H1 (cell line): ENCODE measurements at regions not wholly inside any gene's neighbourhood (a gene's known extent, or its start where the extent isn't known, plus 50 kb on each side); places are given as distances from the start of the nearest gene placed in this dataset.

Source experiments
- CTCF ChIA-PET: fragments of 300-600 bp; sonication (Branson Sonifier 250); formaldehyde crosslinking; loops from one replicate; lab custom pipeline; 2021; ENCODE audit not compliant: partially characterized antibody; lab: Charles Lee
- POLR2A ChIA-PET: fragments of 300-600 bp; sonication (Branson Sonifier 250); formaldehyde crosslinking; loops from one replicate; lab custom pipeline; 2021; ENCODE audit warnings: inconsistent platforms; ENCODE audit not compliant: partially characterized antibody; lab: Charles Lee
- DNase-seq, 2 experiments: peaks; one replicate each; pipeline versions ENCODE4 v3.0.0 to v3.0.0-alpha.2; 2010 to 2022; ENCODE audit warnings: low spot score in 2 of 2, low read depth in 1 of 2, mixed read lengths in 1 of 2
- FAIRE-seq: peaks from 2 replicates; lab custom pipeline; 2011; peaks lifted over from hg19 to GRCh38; lab: Jason Lieb, UNC
- H2AFZ ChIP-seq: 2 replicates; pipeline ENCODE4 v1.8.1; 2012; ENCODE audit warnings: low read length, inconsistent platforms
- H2AK5ac ChIP-seq: 2 replicates; pipeline ENCODE4 v1.6.1; 2013; ENCODE audit warnings: low read depth, low read length
- H2BK120ac ChIP-seq: replicated peaks from 2 replicates; pipeline ENCODE3; 2013; ENCODE audit warnings: low read depth, low read length, inconsistent platforms
- H2BK12ac ChIP-seq: 2 replicates; pipeline ENCODE4 v1.6.1; 2013; ENCODE audit warnings: low read depth, low read length
- H2BK15ac ChIP-seq: 2 replicates; pipeline ENCODE4 v1.6.1; 2013; ENCODE audit warnings: low read length
- H2BK20ac ChIP-seq: 2 replicates; pipeline ENCODE4 v1.6.1; 2013; ENCODE audit warnings: low read length
- H2BK5ac ChIP-seq: 2 replicates; pipeline ENCODE4 v1.6.1; 2013; ENCODE audit warnings: low read depth, low read length
- H3K14ac ChIP-seq: 2 replicates; pipeline ENCODE4 v1.6.1; 2013; ENCODE audit warnings: inconsistent platforms; ENCODE audit not compliant: insufficient read length
- H3K18ac ChIP-seq: 2 replicates; pipeline ENCODE4 v1.6.1; 2013; ENCODE audit warnings: low read length; ENCODE audit errors: extremely low read depth
- H3K23ac ChIP-seq: 2 replicates; pipeline ENCODE4 v1.6.1; 2013; ENCODE audit warnings: inconsistent platforms; ENCODE audit not compliant: insufficient read length
- H3K23me2 ChIP-seq: 2 replicates; pipeline ENCODE4 v1.6.1; 2013; ENCODE audit warnings: low read depth, low read length
- H3K27ac ChIP-seq: 2 replicates; pipeline ENCODE4 v1.6.1; 2011; ENCODE audit warnings: low read depth, low read length, inconsistent platforms
- H3K27me3 ChIP-seq, 4 experiments: replicated peaks in 1 of 4; 1 replicate in 1 of 4; 2 replicates in 3 of 4; pipeline versions ENCODE4 v1.6.1 to v1.8.1; 2011 to 2013; ENCODE audit warnings: low read length in 3 of 4, mild to moderate bottlenecking in 3 of 4, inconsistent platforms in 2 of 4, mixed read lengths in 2 of 4, moderate library complexity in 1 of 4; ENCODE audit not compliant: control insufficient read depth in 3 of 4, insufficient read depth in 3 of 4; ENCODE audit errors: extremely low read depth in 1 of 4
- H3K36me3 ChIP-seq, 4 experiments: 2 replicates each; pipeline versions ENCODE4 v1.6.1 to v1.8.1; 2011 to 2013; ENCODE audit warnings: mild to moderate bottlenecking in 4 of 4, low read length in 3 of 4, moderate library complexity in 2 of 4, control low read depth in 1 of 4, inconsistent platforms in 1 of 4; ENCODE audit not compliant: insufficient read depth in 4 of 4, control insufficient read depth in 2 of 4
- H3K4ac ChIP-seq: replicated peaks from 2 replicates; pipeline ENCODE3; 2013; ENCODE audit warnings: low read length, low read depth, mixed read lengths, inconsistent platforms; ENCODE audit not compliant: insufficient read length
- H3K4me1 ChIP-seq, 4 experiments: replicated peaks in 1 of 4; 1 replicate in 1 of 4; 2 replicates in 3 of 4; pipeline versions ENCODE4 v1.6.1 to v1.8.1; 2011 to 2013; ENCODE audit warnings: low read length in 3 of 4, inconsistent platforms in 2 of 4, mixed read lengths in 1 of 4; ENCODE audit not compliant: insufficient read depth in 4 of 4, control insufficient read depth in 3 of 4
- H3K4me2 ChIP-seq, 2 experiments: 2 replicates each; pipeline versions ENCODE4 v1.6.1 to v1.8.1; 2011 to 2013; ENCODE audit warnings: low read depth in 2 of 2, low read length in 2 of 2, control low read depth in 1 of 2, inconsistent platforms in 1 of 2, mild to moderate bottlenecking in 1 of 2; ENCODE audit not compliant: insufficient read depth in 1 of 2
- H3K4me3 ChIP-seq, 4 experiments: fragments of 200-600, 300-600 bp in 1 of 4; sonication (generic), shearing (Covaris generic), sonication (Bioruptor Twin) in 1 of 4; 2 replicates each; pipeline versions ENCODE4 v1.5.1 to v1.8.1; 2011 to 2016; ENCODE audit warnings: low read length in 4 of 4, low read depth in 3 of 4, control low read depth in 2 of 4, inconsistent platforms in 2 of 4, mild to moderate bottlenecking in 2 of 4, mixed read lengths in 1 of 4, moderate library complexity in 1 of 4; ENCODE audit not compliant: insufficient read depth in 2 of 4; ENCODE audit errors: extremely low read depth in 1 of 4
- H3K56ac ChIP-seq: replicated peaks from 2 replicates; pipeline ENCODE3; 2013; ENCODE audit warnings: low read depth, mild to moderate bottlenecking, mixed read lengths, low read length, inconsistent platforms; ENCODE audit not compliant: insufficient read length
- H3K79me1 ChIP-seq: 2 replicates; pipeline ENCODE4 v1.6.1; 2013; ENCODE audit warnings: low read depth, low read length, control low read depth
- H3K79me2 ChIP-seq, 2 experiments: 2 replicates each; pipeline versions ENCODE4 v1.6.1 to v1.8.1; 2012 to 2013; ENCODE audit warnings: low read length in 2 of 2, mild to moderate bottlenecking in 2 of 2, inconsistent platforms in 1 of 2; ENCODE audit not compliant: insufficient read depth in 2 of 2, control insufficient read depth in 1 of 2
- H3K9ac ChIP-seq, 4 experiments: replicated peaks in 1 of 4; 1 replicate in 1 of 4; 2 replicates in 3 of 4; pipeline versions ENCODE4 v1.6.1 to v1.8.1; 2011 to 2013; ENCODE audit warnings: low read depth in 3 of 4, low read length in 3 of 4, control low read depth in 2 of 4, mild to moderate bottlenecking in 2 of 4, moderate library complexity in 2 of 4, inconsistent platforms in 1 of 4; ENCODE audit errors: extremely low read depth in 1 of 4
- H3K9me3 ChIP-seq, 2 experiments: 2 replicates each; pipeline versions ENCODE4 v1.6.1 to v1.8.1; 2012 to 2013; ENCODE audit warnings: mild to moderate bottlenecking in 2 of 2, moderate library complexity in 2 of 2, control low read depth in 1 of 2, inconsistent platforms in 1 of 2, low read depth in 1 of 2, low read length in 1 of 2, mixed read lengths in 1 of 2; ENCODE audit not compliant: insufficient read depth in 2 of 2
- H4K20me1 ChIP-seq, 2 experiments: replicated peaks in 1 of 2; 2 replicates each; pipeline versions ENCODE3 to v1.8.1; 2011 to 2013; ENCODE audit warnings: inconsistent platforms in 2 of 2, low read length in 2 of 2, mild to moderate bottlenecking in 1 of 2; ENCODE audit not compliant: insufficient read depth in 2 of 2, control insufficient read depth in 1 of 2
- H4K5ac ChIP-seq: 2 replicates; pipeline ENCODE4 v1.6.1; 2013; ENCODE audit warnings: low read length, low read depth, mixed read lengths, inconsistent platforms; ENCODE audit not compliant: insufficient read length
- H4K8ac ChIP-seq: 2 replicates; pipeline ENCODE4 v1.8.0; 2013; ENCODE audit warnings: mild to moderate bottlenecking, moderate library complexity, low read length, inconsistent platforms; ENCODE audit not compliant: insufficient read depth; ENCODE audit errors: extremely low read depth
- H4K91ac ChIP-seq: replicated peaks from 2 replicates; pipeline ENCODE3; 2013; ENCODE audit warnings: low read length, mixed read lengths, inconsistent platforms; ENCODE audit not compliant: insufficient read length
- CEBPB ChIP-seq: IDR thresholded peaks from 2 replicates; pipeline ENCODE4 v1.6.1; 2012; ENCODE audit warnings: low read depth, low read length
- CHD1 ChIP-seq: IDR thresholded peaks from 2 replicates; pipeline ENCODE4 v1.6.1; 2012; ENCODE audit warnings: low read depth, low read length, improper control_type of control experiment
- EGR1 ChIP-seq: IDR thresholded peaks from 2 replicates; pipeline ENCODE4 v1.6.1; 2011; ENCODE audit warnings: low read depth, low read length, borderline replicate concordance
- GABPA ChIP-seq: IDR thresholded peaks from 2 replicates; pipeline ENCODE4 v1.6.1; 2011; ENCODE audit warnings: mild to moderate bottlenecking, low read length, moderate library complexity, borderline replicate concordance; ENCODE audit not compliant: insufficient read depth
- JUN ChIP-seq: IDR thresholded peaks from 2 replicates; pipeline ENCODE4 v1.6.1; 2011; ENCODE audit warnings: low read depth, mild to moderate bottlenecking, improper control_type of control experiment, low read length
- POU5F1 ChIP-seq: IDR thresholded peaks from 2 replicates; pipeline ENCODE4 v1.6.1; 2011; ENCODE audit warnings: low read depth, mild to moderate bottlenecking, low read length, moderate library complexity
- RFX5 ChIP-seq: IDR thresholded peaks from 2 replicates; pipeline ENCODE4 v1.6.1; 2011; ENCODE audit warnings: low read depth, low read length, improper control_type of control experiment, borderline replicate concordance
- SIRT6 ChIP-seq: IDR thresholded peaks from one replicate; pipeline ENCODE4 v1.7.1; 2012; ENCODE audit warnings: low read length, inconsistent platforms
- SP1 ChIP-seq: IDR thresholded peaks from 2 replicates; pipeline ENCODE4 v1.6.1; 2011; ENCODE audit warnings: low read depth, low read length
- SP2 ChIP-seq: IDR thresholded peaks from 2 replicates; pipeline ENCODE4 v1.6.1; 2012; ENCODE audit warnings: mild to moderate bottlenecking, low read length, inconsistent platforms
- TAF1 ChIP-seq: IDR thresholded peaks from 2 replicates; pipeline ENCODE4 v1.6.1; 2011; ENCODE audit warnings: mild to moderate bottlenecking, low read depth, low read length
- TAF7 ChIP-seq: optimal IDR thresholded peaks from 2 replicates; pipeline ENCODE3; 2011; ENCODE audit warnings: low read depth, mild to moderate bottlenecking, inconsistent platforms, low read length, moderate library complexity, borderline replicate concordance
- TBP ChIP-seq: IDR thresholded peaks from 2 replicates; pipeline ENCODE4 v1.6.1; 2011; ENCODE audit warnings: low read depth, low read length, improper control_type of control experiment
- TCF12 ChIP-seq: IDR thresholded peaks from 2 replicates; pipeline ENCODE4 v1.6.1; 2011; ENCODE audit warnings: low read depth, mild to moderate bottlenecking, low read length
- ZNF274 ChIP-seq: IDR thresholded peaks from 2 replicates; pipeline ENCODE4 v1.7.0; 2012; ENCODE audit warnings: low read length, borderline replicate concordance; ENCODE audit errors: extremely low read depth
- WGBS, 2 experiments: shearing (Covaris generic) in 1 of 2; methylation state at CpG; one replicate each; pipeline versions ENCODE4 v1.1.6 to v1.1.7; 2013 to 2015; ENCODE audit warnings: low lambda C conversion rate in 2 of 2, mixed read lengths in 2 of 2, inconsistent platforms in 1 of 2, low coverage in 1 of 2, missing lambda C conversion rate in 1 of 2; ENCODE audit not compliant: insufficient replicate concordance in 2 of 2, insufficient coverage in 1 of 2, insufficient read length in 1 of 2; ENCODE audit errors: extremely low coverage in 1 of 2, missing lambda C conversion rate in 1 of 2; 5-methylcytosine and 5-hydroxymethylcytosine counted together
- TF ChIP-seq, protein P1 (sequence below): IDR thresholded peaks from 2 replicates; pipeline ENCODE4 v1.6.1; 2012; ENCODE audit warnings: inconsistent platforms

DNA sequence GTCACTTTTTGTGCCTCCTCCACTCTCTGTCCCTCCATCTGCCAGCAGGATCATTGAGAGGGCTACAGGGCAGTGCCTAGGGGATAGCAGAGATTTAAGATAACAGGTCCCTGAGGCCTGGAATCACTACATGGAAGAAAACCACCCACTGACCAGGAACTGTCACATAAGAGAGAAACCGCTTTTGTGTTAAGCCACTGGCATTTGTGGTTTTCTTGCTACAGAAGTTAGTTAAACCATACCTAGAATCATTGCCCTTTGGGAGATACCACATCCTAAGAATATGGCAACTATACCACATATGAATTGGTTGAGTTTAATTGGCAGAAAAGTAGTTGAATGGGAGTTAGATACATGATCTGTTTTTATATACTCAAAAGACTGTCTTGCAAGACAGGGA is 112.8 kb upstream of the LPP start:
- no peak overlapping the region for H3K9ac ChIP-seq
- H3K79me1 ChIP-seq, result no peaks in the 10 kb centered on the region
- no peak overlapping the region for H2BK12ac ChIP-seq
- ChIA-PET CTCF (interaction anchor here (0.6 to 2.8 kb wide), 5 partner anchors 12 to 873 kb away, joined by 3 to 11 read pairs (median 6); no protein-coding TSS in a partner anchor), POLR2A (no interaction called here)
- H4K8ac ChIP-seq, result no peak overlapping the region
- no peak overlapping the region for H2BK20ac ChIP-seq
- H2BK120ac ChIP-seq, result no peak overlapping the region
- H4K5ac ChIP-seq, result no peak overlapping the region
- H3K4me3 ChIP-seq, result no peak overlapping the region
- no peak overlapping the region for H3K14ac ChIP-seq
- no peak overlapping the region for H3K56ac ChIP-seq
- no peaks in the 10 kb centered on the region for H3K9me3 ChIP-seq
- H3K18ac ChIP-seq, result no peak overlapping the region
- H3K4me1 ChIP-seq, result peaks cover 0 to 3% (median 0%) of the 10 kb centered on the region in 4 experiments; a peak in 5 of 7 replicates
- no peaks in the 10 kb centered on the region for H3K36me3 ChIP-seq
- whole genome bisulfite sequencing, 2 experiments, result 94% methylated on average over 1 of the region's 1 CpG; no CpG with 5 or more reads in 1 of the 2 experiments
- H3K79me2 ChIP-seq, result no peaks in the 10 kb centered on the region
- no peaks in the 10 kb centered on the region for H4K20me1 ChIP-seq
- no peak overlapping the region for H3K27ac ChIP-seq
- H3K27me3 ChIP-seq, result no peaks in the 10 kb centered on the region
- FAIRE-seq, result no peak
- H3K23me2 ChIP-seq, result no peaks in the 10 kb centered on the region
- no peak overlapping the region for H2BK15ac ChIP-seq
- no peak for DNase-seq
- no peak overlapping the region for H2AFZ ChIP-seq
- H3K4me2 ChIP-seq, result no peak overlapping the region
- no peak overlapping the region for H2AK5ac ChIP-seq
- TF ChIP-seq JUN (no peak), CHD1 (no peak), TAF7 (no peak), SP2 (no peak), TAF1 (no peak), SIRT6 (no peak), SP1 (no peak), CEBPB (no peak), TBP (no peak), EGR1 (no peak), POU5F1 (no peak), ZNF274 (no peak), GABPA (no peak), TCF12 (no peak), RFX5 (no peak)
- TF ChIP-seq, protein P1, sequence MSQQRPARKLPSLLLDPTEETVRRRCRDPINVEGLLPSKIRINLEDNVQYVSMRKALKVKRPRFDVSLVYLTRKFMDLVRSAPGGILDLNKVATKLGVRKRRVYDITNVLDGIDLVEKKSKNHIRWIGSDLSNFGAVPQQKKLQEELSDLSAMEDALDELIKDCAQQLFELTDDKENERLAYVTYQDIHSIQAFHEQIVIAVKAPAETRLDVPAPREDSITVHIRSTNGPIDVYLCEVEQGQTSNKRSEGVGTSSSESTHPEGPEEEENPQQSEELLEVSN, result no peak
- TF ChIP-seq, all 59 proteins: peak for 0
- no peak overlapping the region for H2BK5ac ChIP-seq
- H3K23ac ChIP-seq, result no peak overlapping the region
- no peak overlapping the region for H3K4ac ChIP-seq
- no peak overlapping the region for H4K91ac ChIP-seq
